Panc1 (cell line): ENCODE measurements at regions not wholly inside any gene's neighbourhood (a gene's known extent, or its start where the extent isn't known, plus 50 kb on each side); places are given as distances from the start of the nearest gene placed in this dataset.

ENCODE experiments used
- ATAC-seq: fragments of 200-7000 bp; cut with Tn5 transposase; 2 replicates; pipeline ENCODE4 v1.9.1; 2020; ENCODE audit warnings: mild to moderate bottlenecking, moderate library complexity
- BruUV-seq: library from RNA; stranded (reverse); fragments of 400-500 nt; replicated peaks from 2 replicates; lab custom pipeline; 2021; lab: Mats Ljungman, UMichigan
- CTCF ChIA-PET: fragments of 300-600 bp; sonication (Branson Sonifier 250); formaldehyde crosslinking; loops from one replicate; lab custom pipeline; 2022; ENCODE audit warnings: antibody characterized with exemption; lab: Charles Lee
- POLR2A ChIA-PET: fragments of 300-600 bp; sonication (Branson Sonifier 250); formaldehyde crosslinking; loops from one replicate; lab custom pipeline; 2022; ENCODE audit warnings: antibody characterized with exemption; lab: Charles Lee
- DNase-seq: peaks from one replicate; pipeline ENCODE4 v3.0.0-alpha.2; 2010; ENCODE audit warnings: low read depth, low spot score
- H3K27ac ChIP-seq: 2 replicates; pipeline ENCODE4 v1.5.1; 2011; ENCODE audit warnings: mild to moderate bottlenecking, low read length, inconsistent platforms
- H3K27me3 ChIP-seq: fragments of 200-500 bp; sonication (Bioruptor generic); 2 replicates; pipeline ENCODE4 v1.6.0; 2014; ENCODE audit warnings: low read length, inconsistent platforms; ENCODE audit not compliant: control insufficient read depth, insufficient read depth
- H3K36me3 ChIP-seq: fragments of 200-500 bp; sonication (Bioruptor generic); 2 replicates; pipeline ENCODE4 v1.5.1; 2014; ENCODE audit warnings: inconsistent platforms, mild to moderate bottlenecking, low read length, moderate library complexity; ENCODE audit not compliant: control insufficient read depth, insufficient read depth
- H3K4me1 ChIP-seq: 2 replicates; pipeline ENCODE4 v1.5.1; 2011; ENCODE audit warnings: inconsistent platforms, mild to moderate bottlenecking, low read length, moderate library complexity; ENCODE audit not compliant: control insufficient read depth, insufficient read depth
- H3K4me3 ChIP-seq, 2 experiments: 2 replicates each; pipeline ENCODE4 v1.5.1; 2011 to 2012; ENCODE audit warnings: low read depth in 2 of 2, low read length in 2 of 2, mild to moderate bottlenecking in 2 of 2, inconsistent platforms in 1 of 2, moderate library complexity in 1 of 2
- H3K9me3 ChIP-seq: fragments of 200-500 bp; sonication (Bioruptor generic); 2 replicates; pipeline ENCODE4 v1.5.1; 2014; ENCODE audit warnings: low read depth, mild to moderate bottlenecking, inconsistent platforms, low read length, moderate library complexity; ENCODE audit not compliant: control insufficient read depth, insufficient read depth
- POLR2AphosphoS5 ChIP-seq: IDR thresholded peaks from 2 replicates; pipeline ENCODE4 v1.6.1; 2012; ENCODE audit warnings: mild to moderate bottlenecking, low read depth, low read length, moderate library complexity
- SIN3A ChIP-seq: IDR thresholded peaks from 2 replicates; pipeline ENCODE4 v1.6.1; 2012; ENCODE audit warnings: low read depth, mild to moderate bottlenecking, low read length, moderate library complexity, borderline replicate concordance; ENCODE audit not compliant: insufficient read depth
- TCF7L2 ChIP-seq: IDR thresholded peaks from 2 replicates; pipeline ENCODE4 v1.6.1; 2011; ENCODE audit warnings: mild to moderate bottlenecking, low read depth, low read length, inconsistent platforms
- in situ Hi-C: cut with HindIII; loops from 2 replicates; pipeline ENCODE4 v1.10.0; 2016; ENCODE audit warnings: low sequenced_read_pairs, low pct_unique_long_range_greater_than_20kb
- intact Hi-C: fragments of 100-400 bp; cut with micrococcal nuclease; formaldehyde crosslinking; loops from one replicate; pipeline ENCODE4 v1.10.0; 2022; ENCODE audit not compliant: unreplicated experiment
- TF ChIP-seq, protein P1 (sequence below): fragments of 450-650 bp; IDR thresholded peaks from 2 replicates; pipeline ENCODE4 v1.5.1; 2017; ENCODE audit warnings: mild to moderate bottlenecking
- TF ChIP-seq, protein P2 (sequence below), 2 experiments: IDR thresholded peaks; 2 replicates each; pipeline ENCODE4 v1.6.1; 2011 to 2012; ENCODE audit warnings: low read depth in 2 of 2, control low read depth in 1 of 2, low read length in 1 of 2, mild to moderate bottlenecking in 1 of 2, moderate library complexity in 1 of 2; ENCODE audit not compliant: insufficient read depth in 1 of 2

DNA sequence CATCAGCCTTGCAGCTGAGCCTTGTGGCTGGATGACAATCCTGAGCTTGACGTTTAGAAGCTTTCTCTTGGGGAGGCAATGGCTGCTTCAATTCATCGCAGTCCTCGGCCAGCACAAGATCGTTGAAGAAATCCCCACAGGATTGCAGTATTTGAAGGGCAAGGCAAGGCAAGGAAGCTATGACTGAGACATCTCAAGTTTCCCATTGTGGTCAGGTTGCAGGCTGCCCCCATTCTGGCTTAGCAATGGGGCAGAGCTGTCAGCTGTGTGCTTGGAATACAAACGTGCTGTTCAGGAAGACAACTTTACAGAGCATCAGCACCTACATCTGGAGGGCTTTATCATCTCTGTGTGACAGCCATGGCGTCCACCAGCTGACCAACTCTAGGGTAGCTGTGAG lies 275.9 kb upstream of the TBL1XR1 start:
- POLR2A ChIA-PET, result interaction anchor here (0.5 to 0.7 kb wide), 2 partner anchors 216 to 1713 kb away, joined by 3 read pairs; no protein-coding TSS in a partner anchor
- CTCF ChIA-PET, result no interaction called here
- Histone ChIP-seq H3K9me3 (no peaks in the 10 kb centered on the region), H3K36me3 (no peaks in the 10 kb centered on the region), H3K27me3 (no peaks in the 10 kb centered on the region), H3K4me1 (peaks cover 25% of the 10 kb centered on the region), H3K4me3 (no peak overlapping the region), H3K27ac (peak overlapping the region; percentile 72; the same call in 1 of the 2 replicates)
- no peak for ATAC-seq
- no peak for DNase-seq
- TF ChIP-seq TCF7L2 (no peak), SIN3A (no peak)
- TF ChIP-seq, protein P1, sequence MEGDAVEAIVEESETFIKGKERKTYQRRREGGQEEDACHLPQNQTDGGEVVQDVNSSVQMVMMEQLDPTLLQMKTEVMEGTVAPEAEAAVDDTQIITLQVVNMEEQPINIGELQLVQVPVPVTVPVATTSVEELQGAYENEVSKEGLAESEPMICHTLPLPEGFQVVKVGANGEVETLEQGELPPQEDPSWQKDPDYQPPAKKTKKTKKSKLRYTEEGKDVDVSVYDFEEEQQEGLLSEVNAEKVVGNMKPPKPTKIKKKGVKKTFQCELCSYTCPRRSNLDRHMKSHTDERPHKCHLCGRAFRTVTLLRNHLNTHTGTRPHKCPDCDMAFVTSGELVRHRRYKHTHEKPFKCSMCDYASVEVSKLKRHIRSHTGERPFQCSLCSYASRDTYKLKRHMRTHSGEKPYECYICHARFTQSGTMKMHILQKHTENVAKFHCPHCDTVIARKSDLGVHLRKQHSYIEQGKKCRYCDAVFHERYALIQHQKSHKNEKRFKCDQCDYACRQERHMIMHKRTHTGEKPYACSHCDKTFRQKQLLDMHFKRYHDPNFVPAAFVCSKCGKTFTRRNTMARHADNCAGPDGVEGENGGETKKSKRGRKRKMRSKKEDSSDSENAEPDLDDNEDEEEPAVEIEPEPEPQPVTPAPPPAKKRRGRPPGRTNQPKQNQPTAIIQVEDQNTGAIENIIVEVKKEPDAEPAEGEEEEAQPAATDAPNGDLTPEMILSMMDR, result no peak
- TF ChIP-seq, protein P2, sequence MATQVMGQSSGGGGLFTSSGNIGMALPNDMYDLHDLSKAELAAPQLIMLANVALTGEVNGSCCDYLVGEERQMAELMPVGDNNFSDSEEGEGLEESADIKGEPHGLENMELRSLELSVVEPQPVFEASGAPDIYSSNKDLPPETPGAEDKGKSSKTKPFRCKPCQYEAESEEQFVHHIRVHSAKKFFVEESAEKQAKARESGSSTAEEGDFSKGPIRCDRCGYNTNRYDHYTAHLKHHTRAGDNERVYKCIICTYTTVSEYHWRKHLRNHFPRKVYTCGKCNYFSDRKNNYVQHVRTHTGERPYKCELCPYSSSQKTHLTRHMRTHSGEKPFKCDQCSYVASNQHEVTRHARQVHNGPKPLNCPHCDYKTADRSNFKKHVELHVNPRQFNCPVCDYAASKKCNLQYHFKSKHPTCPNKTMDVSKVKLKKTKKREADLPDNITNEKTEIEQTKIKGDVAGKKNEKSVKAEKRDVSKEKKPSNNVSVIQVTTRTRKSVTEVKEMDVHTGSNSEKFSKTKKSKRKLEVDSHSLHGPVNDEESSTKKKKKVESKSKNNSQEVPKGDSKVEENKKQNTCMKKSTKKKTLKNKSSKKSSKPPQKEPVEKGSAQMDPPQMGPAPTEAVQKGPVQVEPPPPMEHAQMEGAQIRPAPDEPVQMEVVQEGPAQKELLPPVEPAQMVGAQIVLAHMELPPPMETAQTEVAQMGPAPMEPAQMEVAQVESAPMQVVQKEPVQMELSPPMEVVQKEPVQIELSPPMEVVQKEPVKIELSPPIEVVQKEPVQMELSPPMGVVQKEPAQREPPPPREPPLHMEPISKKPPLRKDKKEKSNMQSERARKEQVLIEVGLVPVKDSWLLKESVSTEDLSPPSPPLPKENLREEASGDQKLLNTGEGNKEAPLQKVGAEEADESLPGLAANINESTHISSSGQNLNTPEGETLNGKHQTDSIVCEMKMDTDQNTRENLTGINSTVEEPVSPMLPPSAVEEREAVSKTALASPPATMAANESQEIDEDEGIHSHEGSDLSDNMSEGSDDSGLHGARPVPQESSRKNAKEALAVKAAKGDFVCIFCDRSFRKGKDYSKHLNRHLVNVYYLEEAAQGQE (IDR thresholded peaks at IDR 0.05; ENCODE audit: insufficient read depth in 1 of 2, low read depth in 2 of 2, low read length in 1 of 2), result no peak
- intact Hi-C loops, result loop anchor here (10.0 kb wide), 2 partner anchors 342 to 592 kb away; no protein-coding TSS in a partner anchor
- BruUV-seq, result no TSS peak
- in situ Hi-C loops, result no loop called here

GRCh38 chr3:177473903-177474302 lies 276.6 kb upstream of the TBL1XR1 start:
- Histone ChIP-seq H3K36me3 (no peaks in the 10 kb centered on the region), H3K4me3 (no peak overlapping the region), H3K27me3 (no peaks in the 10 kb centered on the region), H3K27ac (peak overlapping the region; percentile 93; the same call in 1 of the 2 replicates), H3K9me3 (no peaks in the 10 kb centered on the region), H3K4me1 (peaks cover 28% of the 10 kb centered on the region)
- ChIA-PET POLR2A (no interaction called here), CTCF (no interaction called here)
- ATAC-seq (no peak), DNase-seq (no peak)
- intact Hi-C loops, result loop anchor here (10.0 kb wide), 2 partner anchors 341 to 591 kb away; no protein-coding TSS in a partner anchor
- no TSS peak for BruUV-seq
- TF ChIP-seq TCF7L2 (no peak), POLR2AphosphoS5 (no peak), SIN3A (no peak)
- TF ChIP-seq, protein P1, result no peak
- TF ChIP-seq, protein P2 (IDR thresholded peaks at IDR 0.05; ENCODE audit: insufficient read depth in 1 of 2, low read depth in 2 of 2, low read length in 1 of 2), result no peak
- in situ Hi-C loops, result no loop called here
